ENCODE measurements at regions not wholly inside any gene's neighbourhood (a gene's known extent, or its start where the extent isn't known, plus 50 kb on each side); places are given as distances from the start of the nearest gene placed in this dataset.

DNA sequence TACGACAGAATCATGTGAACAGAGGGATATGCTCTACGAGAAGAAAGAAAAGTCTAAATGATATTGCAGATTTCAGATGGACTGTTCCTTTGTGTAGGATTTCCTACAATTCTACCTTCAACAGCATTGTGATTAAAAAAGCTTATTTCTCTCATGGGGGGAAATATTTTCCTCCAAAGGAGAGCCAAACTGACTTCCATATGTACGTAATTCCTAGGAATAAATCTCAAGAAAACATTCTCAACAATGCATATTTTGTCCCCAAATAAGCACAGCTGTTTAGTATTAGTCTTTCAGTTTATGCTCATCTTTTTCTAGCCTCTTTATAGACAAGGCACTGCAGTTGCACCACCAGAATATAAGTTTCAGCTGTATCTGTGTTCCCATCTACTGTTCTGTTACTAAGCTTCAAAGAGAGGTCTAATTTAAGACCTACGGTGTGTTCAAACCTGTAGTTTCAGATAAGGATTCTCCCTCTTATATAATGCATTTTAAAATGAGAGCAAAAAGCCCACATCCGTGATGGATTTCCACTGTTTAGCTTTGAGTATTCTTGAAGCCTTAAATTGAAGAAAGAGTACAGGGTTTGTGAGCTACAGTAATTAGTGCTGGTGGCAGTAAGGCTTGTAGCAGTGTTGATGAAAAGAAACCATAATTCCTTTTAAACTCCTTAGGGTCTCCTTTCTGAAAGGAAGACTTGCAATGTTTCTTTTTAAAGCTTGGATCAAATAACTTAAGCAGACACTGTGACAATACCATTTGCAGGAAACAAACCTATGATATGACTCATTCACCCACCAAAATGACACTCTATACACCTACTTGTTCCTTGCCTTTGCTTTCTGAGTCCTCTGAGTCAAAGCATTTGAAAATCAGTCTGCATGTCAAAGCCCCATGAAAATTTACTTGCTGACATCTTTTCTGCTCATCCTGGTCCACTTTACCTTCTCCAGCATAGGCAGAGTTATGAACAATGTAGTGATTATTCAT is 754.1 kb downstream of the NOVA1 start:
- Histone ChIP-seq H2AFZ (replicated peaks; ENCODE audit: low read length, poor library complexity) (no peak overlapping the region), H2BK20ac (ENCODE audit: low read depth, low read length) (no peak overlapping the region), H3K27me3 (ENCODE audit: control insufficient read depth, insufficient read depth, low read length) (no peaks in the 10 kb centered on the region), H3K56ac (ENCODE audit: extremely low read depth, insufficient read depth, low read length) (no peak overlapping the region), H2BK5ac (ENCODE audit: low read depth, low read length, poor library complexity, severe bottlenecking) (no peak overlapping the region), H3K9ac (ENCODE audit: low read depth, low read length) (no peak overlapping the region), H2AK9ac (replicated peaks; ENCODE audit: low read depth, low read length, poor library complexity) (no peak overlapping the region), H3K4ac (ENCODE audit: low read depth, low read length) (no peak overlapping the region), H4K5ac (ENCODE audit: low read depth, low read length) (no peak overlapping the region), H2BK15ac (ENCODE audit: low read depth, low read length) (no peak overlapping the region), H3K79me1 (ENCODE audit: low read depth in 1 of 2, low read length in 2 of 2) (no peaks in the 10 kb centered on the region), H2BK120ac (ENCODE audit: low read depth, low read length) (no peak overlapping the region), H3K4me1 (ENCODE audit: control insufficient read depth, insufficient read depth, low read length) (no peaks in the 10 kb centered on the region), H2AK5ac (ENCODE audit: low read depth, low read length) (no peak overlapping the region), H4K8ac (ENCODE audit: low read depth in 2 of 2, low read length in 2 of 2) (no peak overlapping the region), H3K9me1 (ENCODE audit: insufficient read depth, low read length) (no peaks in the 10 kb centered on the region), H3K4me2 (ENCODE audit: low read depth, low read length) (no peak overlapping the region), H3K27ac (ENCODE audit: insufficient read depth, low read length) (no peak overlapping the region), H3K4me3 (ENCODE audit: insufficient read depth, low read depth, low read length) (no peak overlapping the region), H3K18ac (ENCODE audit: low read depth, low read length) (no peak overlapping the region), H3K14ac (replicated peaks; ENCODE audit: low read depth, low read length) (no peak overlapping the region), H4K91ac (ENCODE audit: insufficient read depth, low read depth, low read length) (no peak overlapping the region), H3K36me3 (ENCODE audit: control insufficient read depth, insufficient read depth, low read length) (no peaks in the 10 kb centered on the region), H3K23ac (ENCODE audit: low read depth, low read length) (no peak overlapping the region), H4K20me1 (ENCODE audit: insufficient read depth, low read length) (no peaks in the 10 kb centered on the region), H3K9me3 (ENCODE audit: control insufficient read depth, insufficient read depth, low read length) (peaks cover 15% of the 10 kb centered on the region)
- TF ChIP-seq, protein P1, sequence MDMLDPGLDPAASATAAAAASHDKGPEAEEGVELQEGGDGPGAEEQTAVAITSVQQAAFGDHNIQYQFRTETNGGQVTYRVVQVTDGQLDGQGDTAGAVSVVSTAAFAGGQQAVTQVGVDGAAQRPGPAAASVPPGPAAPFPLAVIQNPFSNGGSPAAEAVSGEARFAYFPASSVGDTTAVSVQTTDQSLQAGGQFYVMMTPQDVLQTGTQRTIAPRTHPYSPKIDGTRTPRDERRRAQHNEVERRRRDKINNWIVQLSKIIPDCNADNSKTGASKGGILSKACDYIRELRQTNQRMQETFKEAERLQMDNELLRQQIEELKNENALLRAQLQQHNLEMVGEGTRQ (IDR thresholded peaks at IDR 0.05; ENCODE audit: low read depth, low read length), result no peak
- TF ChIP-seq MXI1 (IDR thresholded peaks at IDR 0.05; ENCODE audit: borderline replicate concordance, low read depth, low read length) (no peak), RAD21 (IDR thresholded peaks at IDR 0.05; ENCODE audit: low read length) (no peak), BHLHE40 (IDR thresholded peaks at IDR 0.05; ENCODE audit: low read depth, low read length) (no peak)
- in situ Hi-C loops (cut with MboI; ENCODE audit: low sequenced_read_pairs), result no loop called here
- ChIA-PET CTCF (no interaction called here), POLR2A (ENCODE audit: unreplicated experiment) (no interaction called here)
- no CpG with 5 or more reads among the region's 5 CpGs for WGBS, 2 experiments (ENCODE audit: extremely low coverage in 2 of 2, insufficient read length in 1 of 2)
- BruUV-seq (replicated peaks), result no TSS peak
- DNase-seq (no peak), ATAC-seq (ENCODE audit: low read depth) (no peak)
- dilution Hi-C loops (cut with HindIII; ENCODE audit: low sequenced_read_pairs, unreplicated experiment), result no loop called here
- intact Hi-C loops (cut with micrococcal nuclease), result no loop called here
